H9 (cell line): ENCODE measurements at regions not wholly inside any gene's neighbourhood (a gene's known extent, or its start where the extent isn't known, plus 50 kb on each side); places are given as distances from the start of the nearest gene placed in this dataset.

ENCODE experiments used
- DNase-seq: peaks from one replicate; pipeline ENCODE4 v3.0.0-alpha.2; 2017
- H2AFZ ChIP-seq: one replicate; pipeline ENCODE4 v1.6.1; 2013; ENCODE audit warnings: mild to moderate bottlenecking, low read length, control low read depth, moderate library complexity
- H2AK5ac ChIP-seq: 2 replicates; pipeline ENCODE4 v1.6.1; 2013; ENCODE audit warnings: low read length, control low read depth, mixed read lengths; ENCODE audit not compliant: insufficient read length
- H2BK120ac ChIP-seq: one replicate; pipeline ENCODE4 v1.6.1; 2013; ENCODE audit warnings: low read depth, mild to moderate bottlenecking, low read length, control low read depth, inconsistent platforms; ENCODE audit not compliant: poor library complexity, severe bottlenecking
- H2BK12ac ChIP-seq: 2 replicates; pipeline ENCODE4 v1.6.1; 2013; ENCODE audit warnings: low read length, control low read depth, mixed read lengths, low read depth; ENCODE audit not compliant: insufficient read length
- H2BK15ac ChIP-seq: 2 replicates; pipeline ENCODE4 v1.6.1; 2013; ENCODE audit warnings: low read depth, low read length, control low read depth
- H2BK20ac ChIP-seq: one replicate; pipeline ENCODE4 v1.6.1; 2013; ENCODE audit warnings: low read depth, mild to moderate bottlenecking, low read length, control low read depth, inconsistent platforms; ENCODE audit not compliant: poor library complexity, severe bottlenecking
- H2BK5ac ChIP-seq: 2 replicates; pipeline ENCODE4 v1.6.1; 2013; ENCODE audit warnings: low read length, control low read depth, mixed read lengths; ENCODE audit not compliant: insufficient read length
- H3K14ac ChIP-seq: 2 replicates; pipeline ENCODE4 v1.6.1; 2013; ENCODE audit warnings: low read length, control low read depth; ENCODE audit not compliant: insufficient read depth
- H3K18ac ChIP-seq: 2 replicates; pipeline ENCODE4 v1.6.1; 2013; ENCODE audit warnings: low read depth, mild to moderate bottlenecking, mixed read lengths, low read length, control low read depth; ENCODE audit not compliant: insufficient read length
- H3K23ac ChIP-seq: 2 replicates; pipeline ENCODE4 v1.6.1; 2013; ENCODE audit warnings: low read length, control low read depth, mixed read lengths, low read depth; ENCODE audit not compliant: insufficient read length
- H3K23me2 ChIP-seq: 2 replicates; pipeline ENCODE4 v1.6.1; 2013; ENCODE audit warnings: low read depth, mild to moderate bottlenecking, mixed read lengths, low read length, control low read depth; ENCODE audit not compliant: insufficient read length, poor library complexity, severe bottlenecking
- H3K27ac ChIP-seq: 2 replicates; pipeline ENCODE4 v1.5.1; 2013; ENCODE audit warnings: low read length, control low read depth, mixed read lengths, low read depth; ENCODE audit not compliant: insufficient read length
- H3K27me3 ChIP-seq: 2 replicates; pipeline ENCODE4 v1.6.1; 2013; ENCODE audit warnings: low read length, control low read depth, inconsistent platforms; ENCODE audit not compliant: insufficient read depth
- H3K4ac ChIP-seq: 2 replicates; pipeline ENCODE4 v1.6.1; 2013; ENCODE audit warnings: low read depth, mild to moderate bottlenecking, control low read depth, inconsistent platforms, low read length, moderate library complexity
- H3K4me1 ChIP-seq: 2 replicates; pipeline ENCODE4 v1.6.1; 2013; ENCODE audit warnings: low read length, control low read depth, inconsistent platforms; ENCODE audit not compliant: insufficient read depth
- H3K4me2 ChIP-seq: 2 replicates; pipeline ENCODE4 v1.6.1; 2013; ENCODE audit warnings: low read length, control low read depth, mixed read lengths; ENCODE audit not compliant: insufficient read length, insufficient read depth
- H3K56ac ChIP-seq: 2 replicates; pipeline ENCODE4 v1.6.1; 2013; ENCODE audit warnings: low read depth, mild to moderate bottlenecking, mixed read lengths, low read length, control low read depth; ENCODE audit not compliant: insufficient read length
- H3K79me1 ChIP-seq: 2 replicates; pipeline ENCODE4 v1.6.1; 2013; ENCODE audit warnings: low read depth, mild to moderate bottlenecking, moderate library complexity, low read length, control low read depth, inconsistent platforms; ENCODE audit not compliant: insufficient read depth, poor library complexity, severe bottlenecking
- H3K79me2 ChIP-seq: 2 replicates; pipeline ENCODE4 v1.6.1; 2013; ENCODE audit warnings: low read length, control low read depth, inconsistent platforms; ENCODE audit not compliant: insufficient read depth
- H3K9ac ChIP-seq: 2 replicates; pipeline ENCODE4 v1.6.1; 2013; ENCODE audit warnings: low read length, control low read depth, mixed read lengths; ENCODE audit not compliant: insufficient read length; ENCODE audit errors: extremely low read depth
- H3K9me3 ChIP-seq: one replicate; pipeline ENCODE4 v1.6.1; 2013; ENCODE audit warnings: low read depth, low read length, inconsistent platforms; ENCODE audit not compliant: control insufficient read depth
- H3T11ph ChIP-seq: one replicate; pipeline ENCODE4 v1.6.1; 2013; ENCODE audit warnings: mild to moderate bottlenecking, low read length, control low read depth, inconsistent platforms
- H4K20me1 ChIP-seq: one replicate; pipeline ENCODE4 v1.6.1; 2013; ENCODE audit not compliant: control insufficient read depth, insufficient read length, insufficient read depth
- H4K5ac ChIP-seq: 2 replicates; pipeline ENCODE4 v1.6.1; 2013; ENCODE audit warnings: low read depth, mild to moderate bottlenecking, mixed read lengths, low read length, control low read depth; ENCODE audit not compliant: insufficient read length
- H4K8ac ChIP-seq: replicated peaks from 2 replicates; pipeline ENCODE4 v1.6.1; 2013; ENCODE audit warnings: low read length, control low read depth, mixed read lengths, low read depth; ENCODE audit not compliant: insufficient read length
- H4K91ac ChIP-seq: 2 replicates; pipeline ENCODE4 v1.6.1; 2013; ENCODE audit warnings: low read depth, mild to moderate bottlenecking, moderate library complexity, mixed read lengths, low read length, control low read depth; ENCODE audit not compliant: insufficient read length
- H3K27ac Mint-ChIP-seq, 3 experiments: 2 replicates in 2 of 3; 3 replicates in 1 of 3; pipeline ENCODE4 v1.8.0; 2020 to 2021; ENCODE audit warnings: mixed read lengths in 3 of 3, mild to moderate bottlenecking in 1 of 3, moderate library complexity in 1 of 3
- H3K27me3 Mint-ChIP-seq: 2 replicates; pipeline ENCODE4 v1.8.0; 2021; ENCODE audit warnings: low read depth, mild to moderate bottlenecking, moderate library complexity, mixed read lengths
- H3K36me3 Mint-ChIP-seq, 3 experiments: 2 replicates in 2 of 3; 3 replicates in 1 of 3; pipeline ENCODE4 v1.8.0; 2020 to 2021; ENCODE audit warnings: low read depth in 3 of 3, mixed read lengths in 3 of 3; ENCODE audit not compliant: insufficient read depth in 1 of 3
- H3K4me1 Mint-ChIP-seq, 2 experiments: 2 replicates each; pipeline ENCODE4 v1.8.0; 2020; ENCODE audit warnings: mixed read lengths in 2 of 2
- H3K4me3 Mint-ChIP-seq, 2 experiments: 2 replicates in 1 of 2; 3 replicates in 1 of 2; pipeline ENCODE4 v1.8.0; 2020 to 2021; ENCODE audit warnings: mild to moderate bottlenecking in 2 of 2, mixed read lengths in 2 of 2, moderate library complexity in 1 of 2
- H3K9me3 Mint-ChIP-seq, 2 experiments: 2 replicates in 1 of 2; 3 replicates in 1 of 2; pipeline ENCODE4 v1.8.0; 2020; ENCODE audit warnings: mild to moderate bottlenecking in 2 of 2, mixed read lengths in 2 of 2, moderate library complexity in 1 of 2
- WGBS: extraction: QIAGEN DNeasy Blood & Tissue Kit; methylation state at CpG from one replicate; pipeline ENCODE4 v1.1.7; 2013; ENCODE audit warnings: missing lambda C conversion rate, low lambda C conversion rate, mixed read lengths; ENCODE audit not compliant: insufficient read length; ENCODE audit errors: extremely low coverage; 5-methylcytosine and 5-hydroxymethylcytosine counted together
- TF ChIP-seq, protein P1 (sequence below): fragments of 200-600 bp; sonication (generic); conservative IDR thresholded peaks from 3 replicates; pipeline ENCODE4 v1.8.0; 2021; ENCODE audit warnings: antibody characterized with exemption, mild to moderate bottlenecking

DNA sequence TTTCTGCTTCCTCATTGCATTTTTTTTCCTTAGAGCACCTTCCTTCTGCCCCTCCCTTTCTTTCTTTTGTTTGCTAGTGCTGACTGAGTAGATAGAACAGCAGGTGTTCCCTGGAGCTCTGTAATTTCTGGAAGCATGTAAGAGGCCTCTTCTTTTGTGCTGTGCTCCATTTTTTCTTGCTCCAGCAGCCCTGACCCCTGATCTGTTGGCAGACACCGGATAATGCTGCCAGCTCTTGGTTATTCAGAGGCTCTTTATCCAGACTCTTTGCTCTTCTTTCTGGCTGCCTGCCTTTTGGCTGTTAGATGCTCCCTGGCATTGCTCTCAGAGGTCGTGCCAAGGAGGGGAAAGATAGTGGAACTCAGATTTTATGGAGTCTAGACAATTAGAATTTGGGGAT, 104.4 kb upstream of the RBMS3 start:
- H4K20me1 ChIP-seq: no peaks in the 10 kb centered on the region
- peaks cover 3% of the 10 kb centered on the region; the same call in 1 of the 2 replicates for H3K4me1 ChIP-seq
- H3T11ph ChIP-seq: no peak overlapping the region
- no peaks in the 10 kb centered on the region; a peak in 1 of 7 replicates for H3K36me3 Mint-ChIP-seq
- no peak overlapping the region for H3K14ac ChIP-seq
- no peak overlapping the region for H3K4me3 Mint-ChIP-seq
- peak; percentile 26 for DNase-seq
- H3K23me2 ChIP-seq: peaks cover 2% of the 10 kb centered on the region
- H3K23ac ChIP-seq: no peak overlapping the region
- H3K56ac ChIP-seq: no peak overlapping the region
- no peaks in the 10 kb centered on the region for H3K9me3 ChIP-seq
- H4K91ac ChIP-seq: no peak overlapping the region
- H2BK12ac ChIP-seq: no peak overlapping the region
- H2AK5ac ChIP-seq: no peak overlapping the region
- no peak overlapping the region for H2BK120ac ChIP-seq
- no peaks in the 10 kb centered on the region for H3K79me1 ChIP-seq
- H4K5ac ChIP-seq: no peak overlapping the region
- H2AFZ ChIP-seq: no peak overlapping the region
- TF ChIP-seq, protein P1, sequence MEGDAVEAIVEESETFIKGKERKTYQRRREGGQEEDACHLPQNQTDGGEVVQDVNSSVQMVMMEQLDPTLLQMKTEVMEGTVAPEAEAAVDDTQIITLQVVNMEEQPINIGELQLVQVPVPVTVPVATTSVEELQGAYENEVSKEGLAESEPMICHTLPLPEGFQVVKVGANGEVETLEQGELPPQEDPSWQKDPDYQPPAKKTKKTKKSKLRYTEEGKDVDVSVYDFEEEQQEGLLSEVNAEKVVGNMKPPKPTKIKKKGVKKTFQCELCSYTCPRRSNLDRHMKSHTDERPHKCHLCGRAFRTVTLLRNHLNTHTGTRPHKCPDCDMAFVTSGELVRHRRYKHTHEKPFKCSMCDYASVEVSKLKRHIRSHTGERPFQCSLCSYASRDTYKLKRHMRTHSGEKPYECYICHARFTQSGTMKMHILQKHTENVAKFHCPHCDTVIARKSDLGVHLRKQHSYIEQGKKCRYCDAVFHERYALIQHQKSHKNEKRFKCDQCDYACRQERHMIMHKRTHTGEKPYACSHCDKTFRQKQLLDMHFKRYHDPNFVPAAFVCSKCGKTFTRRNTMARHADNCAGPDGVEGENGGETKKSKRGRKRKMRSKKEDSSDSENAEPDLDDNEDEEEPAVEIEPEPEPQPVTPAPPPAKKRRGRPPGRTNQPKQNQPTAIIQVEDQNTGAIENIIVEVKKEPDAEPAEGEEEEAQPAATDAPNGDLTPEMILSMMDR: no peak
- H3K4me1 Mint-ChIP-seq: peaks cover 25 to 34% of the 10 kb centered on the region in 2 experiments
- H3K27ac Mint-ChIP-seq: peak overlapping the region in 2 of 3 experiments; percentile 79 to 89; a peak in 5 of 7 replicates
- no peaks in the 10 kb centered on the region for H3K27me3 ChIP-seq
- H3K79me2 ChIP-seq: no peaks in the 10 kb centered on the region
- no peak overlapping the region for H3K9ac ChIP-seq
- H4K8ac ChIP-seq: no peak overlapping the region
- H3K9me3 Mint-ChIP-seq: no peaks in the 10 kb centered on the region; a peak in 1 of 5 replicates
- WGBS: no CpG with 5 or more reads among the region's 2 CpGs
- H3K4me2 ChIP-seq: no peak overlapping the region
- no peak overlapping the region for H3K27ac ChIP-seq
- no peak overlapping the region for H2BK15ac ChIP-seq
- no peak overlapping the region for H3K4ac ChIP-seq
- no peak overlapping the region for H2BK5ac ChIP-seq
- no peak overlapping the region for H3K18ac ChIP-seq
- no peaks in the 10 kb centered on the region for H3K27me3 Mint-ChIP-seq
- no peak overlapping the region for H2BK20ac ChIP-seq
